G401.6 (cell line): ENCODE measurements at regions not wholly inside any gene's neighbourhood (a gene's known extent, or its start where the extent isn't known, plus 50 kb on each side); places are given as distances from the start of the nearest gene placed in this dataset.
"Not testable (repeated sequence)": the region's sequence is repeated elsewhere in the genome, so short reads cannot be mapped to it uniquely, and the experiment has no call there.

Source experiments
- FAIRE-seq: peaks from 2 replicates; lab custom pipeline; 2012; peaks lifted over from hg19 to GRCh38; lab: Jason Lieb, UNC

DNA sequence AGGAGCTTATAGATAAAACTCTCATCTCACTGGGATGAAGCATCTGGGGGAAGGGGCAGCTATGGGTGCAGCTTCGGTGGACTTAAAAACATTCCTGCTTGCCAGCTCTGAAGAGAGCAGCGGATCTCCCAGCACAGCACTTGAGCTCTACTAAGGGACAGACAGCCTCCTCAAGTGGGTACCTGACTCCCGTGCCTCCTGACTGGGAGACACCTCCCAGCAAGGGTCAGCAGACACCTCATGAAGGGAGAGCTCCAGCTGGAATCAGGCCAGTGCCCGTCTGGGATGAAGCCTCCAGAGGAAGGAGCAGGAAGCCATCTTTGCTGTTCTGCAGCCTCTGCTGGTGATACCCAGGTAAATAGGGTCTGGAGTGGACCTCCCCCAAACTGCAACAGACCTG is 345.2 kb upstream of the SYT1 start:
- FAIRE-seq: no peak

DNA sequence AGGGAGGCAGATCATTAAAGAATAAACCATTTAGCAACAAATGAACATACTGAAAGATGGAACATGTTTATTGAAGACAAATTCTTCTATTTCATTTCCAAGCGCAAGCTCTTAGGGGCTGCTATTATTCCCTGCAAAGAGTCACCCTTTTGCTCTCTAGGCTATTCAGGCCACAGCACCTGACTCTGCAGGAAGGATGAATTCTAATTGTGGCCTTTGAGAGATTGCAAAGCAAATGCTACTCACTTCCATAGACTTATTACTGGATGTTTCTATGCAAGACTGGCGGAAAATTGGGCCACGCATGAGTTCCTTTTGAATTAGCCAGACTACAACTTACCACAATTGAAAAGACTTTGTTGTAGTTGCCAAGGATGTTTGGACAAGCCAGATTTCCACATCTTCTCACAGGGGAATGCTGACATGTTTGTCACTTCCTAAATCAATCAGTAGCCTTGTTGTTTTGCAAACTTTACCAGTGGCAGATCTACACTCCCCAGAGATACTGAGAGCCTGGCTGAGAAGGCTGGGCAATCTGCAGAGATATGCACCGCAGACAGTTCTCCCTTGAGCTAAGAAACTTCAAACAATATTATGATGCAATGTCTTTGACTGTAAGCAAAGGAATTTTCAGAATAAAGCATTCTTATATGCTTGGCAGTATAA is 334.3 kb upstream of the SYT1 start:
- no peak for FAIRE-seq

DNA sequence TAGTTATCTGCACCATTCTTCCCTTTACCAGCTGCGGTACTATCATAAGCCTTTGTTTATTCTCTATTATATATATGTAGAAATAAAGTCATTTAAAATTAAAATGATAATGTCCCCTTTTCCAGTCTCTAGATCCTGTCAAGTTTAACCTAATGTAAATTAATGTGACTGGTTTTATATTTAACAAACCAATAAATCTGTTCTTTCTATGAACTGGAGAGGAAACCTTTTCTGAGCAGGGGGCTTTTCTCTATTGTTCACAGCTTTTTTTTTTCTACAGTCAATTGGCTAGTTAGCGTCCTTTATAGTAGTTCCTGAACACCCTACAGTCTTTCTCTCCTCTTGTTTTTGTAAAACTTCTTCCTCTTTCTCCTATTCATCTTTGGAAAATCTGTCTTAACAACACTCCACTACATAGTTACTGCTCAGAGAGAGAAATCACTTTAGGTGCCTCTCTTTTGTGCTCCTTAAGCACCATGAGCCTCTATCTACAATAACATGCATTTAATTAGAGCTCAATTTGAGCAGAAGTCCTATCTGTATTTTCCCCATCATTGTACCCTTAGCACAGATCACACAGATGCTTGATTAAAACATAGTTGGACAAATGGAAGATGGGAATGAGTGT is 332.6 kb upstream of the SYT1 start:
- FAIRE-seq: no peak

DNA sequence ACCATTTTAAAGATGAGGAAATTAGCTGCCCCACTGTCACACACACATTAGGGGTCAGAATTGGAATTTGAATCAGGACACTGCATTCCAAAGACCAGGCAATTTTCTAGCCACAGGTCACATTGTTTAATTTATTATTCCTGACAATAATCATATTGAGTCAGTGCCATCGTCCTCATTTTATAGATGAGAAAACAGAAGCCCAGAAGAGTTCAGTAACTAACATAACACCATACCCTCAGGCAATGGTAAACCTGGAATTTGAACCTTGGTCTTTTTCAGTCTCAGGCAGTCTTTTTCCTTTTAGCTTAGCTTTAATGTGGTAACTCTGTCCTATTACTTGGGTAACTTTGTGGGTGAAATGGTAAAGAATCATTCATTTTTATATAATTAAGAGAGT is 330.3 kb upstream of the SYT1 start:
- no peak for FAIRE-seq

DNA sequence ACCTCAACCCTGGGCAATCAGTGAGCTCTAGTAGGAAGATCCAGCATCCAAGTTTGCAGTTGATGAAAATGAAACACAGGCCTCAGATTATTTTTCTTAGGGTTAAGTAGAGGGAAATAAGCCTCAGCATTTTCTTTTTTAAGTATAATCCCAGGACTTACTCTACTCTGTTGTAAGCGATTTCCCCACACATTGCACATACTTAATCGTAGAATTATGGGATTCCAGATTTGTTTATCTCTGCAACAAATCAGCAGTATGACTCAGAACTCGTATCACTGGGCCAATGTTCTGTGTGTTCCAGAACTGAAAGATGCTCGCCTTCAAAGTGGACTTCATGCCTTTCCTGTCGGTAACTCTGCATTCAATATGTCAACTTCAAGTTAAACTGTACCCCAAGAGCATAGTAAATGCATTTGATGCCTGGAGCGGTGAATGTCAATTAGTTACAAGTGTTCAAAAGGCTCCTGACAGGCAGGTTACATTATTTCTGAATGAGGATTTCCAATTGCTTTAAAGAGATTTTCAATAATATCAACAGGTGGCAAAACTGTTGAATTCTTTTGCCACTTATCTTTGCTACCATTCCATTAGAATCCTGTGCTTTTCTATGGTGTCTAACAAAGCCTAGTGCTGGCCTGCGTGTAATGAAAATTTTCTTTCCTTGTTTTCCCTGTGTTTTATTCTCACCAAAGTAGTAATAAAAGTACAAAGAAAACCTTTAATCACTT is 323.8 kb upstream of the SYT1 start:
- no peak for FAIRE-seq

DNA sequence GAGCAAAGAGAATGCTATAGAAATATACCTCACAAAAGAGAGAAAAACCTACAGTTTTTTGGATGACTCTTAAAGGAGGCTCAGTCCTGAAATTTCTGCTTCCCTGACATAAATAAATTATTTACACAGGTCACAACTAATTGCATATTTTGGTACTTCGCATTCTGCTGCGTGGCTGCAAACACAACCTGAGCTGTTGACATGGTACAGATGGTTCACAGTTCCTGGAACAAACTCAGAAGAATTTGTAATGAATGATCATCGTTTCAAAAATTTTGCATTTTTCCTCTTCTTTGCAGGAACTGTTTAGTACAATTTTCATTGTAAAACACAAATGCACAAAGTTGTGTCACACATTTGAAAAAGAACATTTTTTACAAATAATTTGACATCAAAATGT is 313.7 kb upstream of the SYT1 start:
- no peak for FAIRE-seq

DNA sequence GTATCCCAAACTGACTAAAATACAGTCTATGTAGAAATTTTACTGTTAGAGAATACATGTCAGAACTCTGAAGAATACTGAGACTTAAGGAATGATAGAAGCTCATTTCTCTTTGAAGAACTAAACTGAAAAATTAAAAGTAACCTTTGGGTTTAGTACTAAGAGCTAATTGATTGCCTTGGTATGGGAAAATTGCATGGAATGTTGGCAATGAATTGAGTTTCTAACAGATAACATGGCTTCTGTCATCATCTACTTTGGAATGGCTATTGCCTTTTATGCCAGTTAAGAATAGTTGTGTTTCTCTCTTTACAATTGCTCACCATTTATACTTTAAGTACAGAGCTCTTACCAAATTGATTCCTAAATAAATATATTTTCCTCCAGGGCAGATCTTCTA is 308.8 kb upstream of the SYT1 start:
- FAIRE-seq: no peak

DNA sequence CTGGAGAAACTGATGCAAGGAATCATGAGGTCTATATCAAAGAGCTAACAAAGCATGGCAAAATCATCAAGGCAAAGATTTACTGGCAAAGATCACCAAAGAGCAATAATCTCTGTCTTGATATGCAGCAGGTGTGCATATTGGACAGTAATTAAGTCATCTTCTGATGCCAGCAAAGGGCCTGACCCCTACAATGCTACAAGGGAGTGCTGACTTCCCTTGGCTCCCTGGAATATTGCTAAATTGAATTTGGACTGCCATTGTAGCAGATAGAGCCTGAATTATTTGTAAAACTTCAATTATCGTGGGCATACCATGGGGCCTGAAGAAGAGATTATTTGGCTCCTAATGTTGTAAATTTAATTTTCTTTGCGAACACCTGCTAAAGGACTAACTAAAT is 307.9 kb upstream of the SYT1 start:
- no peak for FAIRE-seq

DNA sequence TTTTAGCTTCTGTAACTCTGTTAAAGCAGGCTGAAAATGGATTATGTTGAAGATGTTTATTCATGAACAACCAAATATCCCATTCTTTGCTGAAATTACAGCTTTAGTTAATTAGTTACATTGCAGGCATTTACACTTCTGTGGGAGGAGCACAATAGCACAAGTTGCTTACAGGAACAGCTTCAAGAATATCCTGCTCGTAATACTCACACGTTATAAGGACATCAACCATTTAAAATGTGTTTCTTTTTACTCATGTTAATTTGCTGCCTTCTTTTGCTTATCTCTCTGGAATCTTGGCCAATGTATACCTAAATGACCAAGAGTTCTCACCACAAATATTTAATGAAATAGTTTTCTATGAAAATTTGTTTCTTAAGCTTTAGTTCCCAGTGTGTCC is 305.2 kb upstream of the SYT1 start:
- FAIRE-seq: no peak

DNA sequence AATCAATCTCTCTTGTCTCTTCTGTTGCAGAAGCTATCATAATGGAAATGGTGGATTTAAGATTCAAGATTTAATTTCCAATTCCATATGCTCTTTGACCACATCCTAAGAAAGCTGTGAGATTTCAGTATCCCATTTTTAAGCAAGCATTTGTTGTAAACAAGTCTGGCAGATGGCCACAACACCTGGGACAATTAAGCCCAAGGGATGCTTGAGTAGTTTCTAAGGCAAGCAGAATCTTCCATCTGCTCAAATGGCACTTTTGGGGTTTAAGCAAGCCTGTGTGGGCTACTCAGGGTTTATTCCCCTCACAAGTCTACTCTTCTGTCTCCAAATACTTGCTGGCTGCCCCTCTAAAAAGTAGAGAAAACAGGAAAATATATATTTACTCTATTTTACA is 304.7 kb upstream of the SYT1 start:
- FAIRE-seq: no peak

DNA sequence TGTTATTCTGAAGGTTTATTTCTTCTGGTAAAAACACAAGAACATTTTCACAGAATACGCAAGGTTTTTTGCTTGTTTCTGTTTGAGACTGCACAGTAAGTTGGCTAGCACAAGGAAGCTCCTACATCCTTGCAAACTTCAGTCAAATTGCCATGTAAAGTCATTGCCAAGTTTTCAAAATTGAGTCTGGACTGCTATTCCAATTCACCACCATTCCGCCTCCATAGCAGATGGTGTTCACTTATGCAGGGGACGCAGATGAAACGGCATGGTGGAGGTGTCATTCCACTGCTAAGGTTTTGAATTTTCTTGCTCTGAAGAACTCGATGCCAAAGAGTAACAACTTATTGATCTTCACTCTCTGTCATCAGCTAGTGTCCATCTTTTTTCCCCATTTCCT is 303.9 kb upstream of the SYT1 start:
- FAIRE-seq: no peak

DNA sequence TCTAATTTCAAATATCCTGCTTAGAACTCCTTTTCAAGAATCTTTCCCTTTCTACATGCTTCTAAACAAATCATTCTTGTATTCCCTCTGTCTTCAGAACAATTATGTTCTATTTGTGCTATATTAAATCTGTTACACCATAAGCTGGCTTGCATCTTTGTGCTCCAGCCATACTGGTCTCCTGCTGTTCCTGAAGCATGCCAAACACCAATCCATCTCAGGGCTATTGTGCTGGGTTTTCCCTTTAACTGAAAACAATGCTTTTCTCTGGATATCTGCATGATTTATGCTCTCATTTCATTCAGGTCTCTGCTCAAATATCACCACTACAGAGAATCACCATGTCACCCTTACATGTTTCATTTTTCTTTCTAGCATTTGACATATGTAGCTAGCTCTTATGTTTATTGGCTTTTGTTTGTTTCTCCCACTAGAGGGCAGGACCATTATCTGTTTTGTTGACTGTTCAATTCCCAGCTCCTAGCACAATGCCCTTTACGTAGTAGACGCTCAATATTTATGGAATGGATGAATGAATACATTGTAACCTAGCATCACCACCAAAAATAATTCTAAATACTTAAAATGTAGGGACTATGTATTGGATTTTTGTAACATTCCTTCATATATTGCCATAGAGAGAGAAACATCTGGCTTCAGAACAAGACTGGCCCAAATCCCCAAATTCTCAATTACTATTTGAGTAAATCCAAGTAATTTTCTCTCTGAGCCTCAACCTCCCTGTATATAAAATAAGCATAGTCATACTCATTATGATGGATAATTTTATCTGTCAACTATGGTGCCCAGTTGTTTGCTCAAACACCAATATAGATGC is 302.0 kb upstream of the SYT1 start:
- FAIRE-seq: no peak

DNA sequence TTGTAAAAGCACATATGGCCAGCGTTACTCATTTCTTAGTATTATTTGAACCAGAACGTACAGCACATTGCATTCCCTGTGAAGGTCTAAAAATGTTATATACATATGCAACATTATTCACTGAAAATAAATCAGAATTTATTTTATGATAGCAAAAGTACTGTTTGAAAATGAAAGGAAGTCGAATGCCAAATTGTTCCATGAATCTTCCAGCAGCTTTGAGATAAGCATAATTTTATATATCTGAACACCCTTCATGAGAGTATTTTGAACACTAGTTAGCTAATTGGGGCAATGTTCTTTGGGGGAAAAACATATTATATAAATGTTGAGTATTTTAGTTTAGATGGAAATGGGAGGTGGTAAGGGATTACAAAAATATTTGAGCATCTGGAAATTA is 300.7 kb upstream of the SYT1 start:
- no peak for FAIRE-seq

DNA sequence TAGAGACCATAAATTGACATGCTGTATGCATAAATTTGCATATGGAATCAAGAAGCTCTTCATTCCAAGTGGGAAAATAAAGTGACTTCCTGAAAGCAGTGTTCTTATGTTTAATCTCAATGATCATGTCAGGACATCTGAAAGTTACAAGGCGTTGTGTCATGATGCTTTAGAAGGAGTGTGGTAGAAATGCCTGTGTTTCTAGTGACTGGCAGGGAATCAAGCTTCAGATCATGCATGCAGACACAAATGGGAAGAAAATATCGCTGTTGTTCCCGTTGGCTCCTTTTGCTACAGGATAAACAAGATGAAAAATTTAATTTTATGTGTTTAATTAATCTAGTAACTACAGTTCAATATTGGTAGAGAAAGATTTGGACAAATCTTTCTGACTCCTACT is 298.1 kb upstream of the SYT1 start:
- no peak for FAIRE-seq

DNA sequence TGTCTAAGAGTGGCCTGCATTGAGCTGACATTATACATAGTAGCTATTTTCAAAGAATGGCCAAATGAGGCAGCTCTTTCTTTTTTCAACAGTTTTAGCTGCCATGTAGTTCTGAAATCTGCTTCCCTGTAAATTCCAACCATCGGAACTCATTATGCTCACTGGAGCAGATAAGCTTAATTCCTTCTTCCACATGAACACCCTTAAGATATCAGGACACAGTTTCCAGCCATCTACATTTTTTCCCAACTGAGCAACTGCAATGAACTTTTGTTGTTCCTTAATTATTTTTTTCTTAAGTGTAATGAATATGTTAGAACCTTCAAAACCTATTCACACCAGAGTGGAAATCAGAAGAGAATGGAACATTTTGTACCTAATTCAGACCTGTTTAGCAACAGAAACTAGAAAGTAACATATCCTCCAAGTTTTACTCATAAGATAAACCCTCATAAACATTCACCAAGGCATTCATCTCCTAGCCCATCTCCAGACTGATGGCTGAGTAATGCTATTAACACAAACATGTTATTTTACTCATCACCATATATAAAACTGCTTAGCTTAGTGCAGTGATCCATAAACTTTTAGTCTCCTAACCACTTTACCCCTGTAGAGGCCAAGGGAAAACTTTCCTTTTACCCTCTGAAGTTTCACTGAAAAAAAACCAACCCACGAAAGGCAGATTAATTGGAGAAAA is 296.1 kb upstream of the SYT1 start:
- no peak for FAIRE-seq

DNA sequence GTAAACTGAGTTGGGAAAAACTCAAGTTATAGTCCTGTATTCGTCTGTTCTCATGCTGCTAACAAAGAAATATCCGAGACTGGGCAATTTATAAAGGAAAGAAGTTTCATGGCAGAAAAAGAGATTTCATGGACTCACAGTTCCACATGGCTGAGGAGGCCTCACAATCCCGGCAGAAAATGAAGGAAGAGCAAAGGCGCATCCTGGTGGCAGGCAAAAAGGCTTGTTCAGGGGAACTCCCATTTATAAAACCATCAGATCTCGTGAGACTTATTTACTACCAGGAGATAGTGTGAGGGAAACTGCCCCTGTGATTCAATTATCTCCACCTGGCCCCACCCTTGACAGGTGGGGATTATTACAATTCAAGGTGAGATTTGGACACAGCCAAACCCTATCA is 292.6 kb upstream of the SYT1 start:
- no peak for FAIRE-seq

DNA sequence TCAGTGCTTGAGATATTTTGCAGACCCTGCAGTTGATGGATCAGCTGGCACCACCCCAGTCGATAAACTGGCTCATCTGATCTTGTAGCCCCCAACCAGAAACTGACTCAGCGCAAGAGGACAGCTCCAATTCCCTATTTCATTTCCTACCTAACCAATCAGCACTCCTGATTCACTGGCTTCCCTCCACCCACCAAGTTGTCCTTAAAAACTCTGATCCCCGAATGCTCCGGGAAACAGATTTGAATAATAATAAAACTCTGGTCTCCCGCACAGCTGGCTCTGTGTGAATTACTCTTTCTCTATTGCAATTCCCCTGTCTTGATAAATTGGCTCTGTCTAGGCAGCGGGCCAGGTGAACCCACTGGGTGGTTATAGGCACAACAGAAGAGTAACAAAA is 289.4 kb upstream of the SYT1 start:
- FAIRE-seq: not testable (repeated sequence)

DNA sequence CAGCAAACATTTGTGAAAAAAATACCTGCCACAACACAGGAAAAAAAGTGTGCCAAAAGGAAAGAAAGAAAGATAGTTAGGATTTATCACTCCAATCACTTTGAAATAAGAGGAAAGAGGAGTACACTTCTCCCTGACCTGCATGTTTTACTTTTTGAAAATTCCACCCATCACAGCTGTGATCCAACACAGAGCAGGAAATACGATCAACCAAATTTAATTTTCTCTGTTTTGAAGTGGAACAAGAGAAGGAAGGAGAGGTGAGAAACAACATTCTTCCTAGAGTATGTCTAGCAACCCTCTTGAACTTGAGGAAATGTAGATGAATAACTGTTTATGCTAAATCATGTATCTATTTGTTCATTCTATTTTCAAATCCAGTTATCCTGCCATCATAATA is 284.7 kb upstream of the SYT1 start:
- no peak for FAIRE-seq

DNA sequence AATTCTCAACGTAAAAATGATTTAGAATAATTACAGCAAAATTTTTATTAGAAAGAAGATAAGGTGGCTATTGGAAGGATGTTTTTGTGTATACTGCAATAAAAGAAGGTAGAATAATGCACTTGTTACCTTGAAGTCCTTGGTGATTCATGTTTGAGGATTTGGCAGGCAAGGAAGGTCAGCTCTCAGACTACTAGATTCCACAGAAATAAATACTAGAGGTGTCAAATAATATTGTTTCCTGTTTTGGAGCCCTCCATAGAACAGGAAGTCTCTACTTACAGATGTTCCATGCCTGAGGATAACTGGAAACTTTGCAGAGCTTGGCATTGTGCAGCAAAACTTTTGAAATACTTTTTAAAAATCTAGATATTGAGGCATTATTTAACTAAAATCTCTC is 284.3 kb upstream of the SYT1 start:
- FAIRE-seq: no peak

DNA sequence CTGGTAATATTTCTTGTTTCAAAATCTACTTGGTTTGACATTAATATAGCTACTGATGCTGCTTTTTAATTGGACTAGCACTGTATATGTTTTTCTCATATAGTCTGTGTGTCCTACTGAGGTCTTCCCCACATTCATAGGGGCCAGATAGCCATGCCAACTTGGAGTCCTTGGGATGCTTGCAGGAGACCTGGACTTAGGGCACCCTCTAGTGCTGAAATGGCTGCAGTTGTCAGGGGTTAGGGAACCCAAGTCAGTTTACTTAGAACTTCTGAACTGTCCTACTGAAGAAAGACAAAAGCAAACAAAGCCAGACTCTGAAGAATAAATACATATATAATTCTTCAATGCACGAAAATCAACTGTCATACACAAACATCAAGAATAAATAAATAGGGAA is 279.9 kb upstream of the SYT1 start:
- FAIRE-seq: no peak

DNA sequence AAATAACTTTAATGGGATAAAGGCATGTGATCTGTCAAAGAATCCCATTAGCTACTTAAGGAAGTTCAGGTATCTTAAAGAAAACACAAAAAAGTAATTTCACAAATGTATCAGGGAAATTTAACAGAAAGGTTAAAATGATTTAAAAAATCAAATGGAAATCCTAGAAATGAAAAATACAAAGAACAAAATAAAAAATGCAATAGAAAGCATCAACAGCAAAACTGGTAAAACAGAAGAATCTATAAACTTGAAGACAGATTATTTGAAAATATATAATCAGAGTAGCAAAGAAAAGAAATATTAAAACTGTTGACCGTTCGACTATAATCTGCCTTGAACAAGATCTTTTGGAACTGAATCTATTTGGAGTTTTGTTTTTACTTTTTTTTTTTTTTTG is 279.4 kb upstream of the SYT1 start:
- FAIRE-seq: no peak

DNA sequence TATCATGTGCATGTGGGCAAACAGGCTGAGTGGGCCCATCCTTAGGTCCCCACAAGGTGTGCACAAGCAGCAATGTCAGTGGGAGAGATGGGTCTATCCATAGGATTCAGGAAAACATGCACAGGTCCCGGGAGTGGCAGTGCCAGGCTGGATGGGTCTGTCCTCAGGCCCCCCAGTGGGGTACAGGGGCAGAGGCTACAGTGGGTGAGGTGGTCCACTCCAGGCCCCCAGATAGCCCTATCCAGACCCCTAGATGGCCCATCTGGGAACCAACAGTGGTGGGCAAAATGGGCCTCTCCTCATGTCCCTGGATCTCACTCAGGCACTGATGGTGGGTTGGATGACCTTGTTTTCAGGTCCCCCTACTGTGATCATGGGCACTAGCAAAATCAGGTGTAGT is 277.8 kb upstream of the SYT1 start:
- FAIRE-seq: no peak
